HTR-8/SVneo (cell line): ENCODE measurements at regions not wholly inside any gene's neighbourhood (a gene's known extent, or its start where the extent isn't known, plus 50 kb on each side); places are given as distances from the start of the nearest gene placed in this dataset.
"Not testable (repeated sequence)": the region's sequence is repeated elsewhere in the genome, so short reads cannot be mapped to it uniquely, and the experiment has no call there.

Source experiments
- DNase-seq: peaks from one replicate; pipeline ENCODE4 v3.0.0; 2011; ENCODE audit warnings: low spot score, mixed read lengths; ENCODE audit not compliant: insufficient read length
- FAIRE-seq: peaks from 2 replicates; lab custom pipeline; 2011; peaks lifted over from hg19 to GRCh38; lab: Jason Lieb, UNC

DNA sequence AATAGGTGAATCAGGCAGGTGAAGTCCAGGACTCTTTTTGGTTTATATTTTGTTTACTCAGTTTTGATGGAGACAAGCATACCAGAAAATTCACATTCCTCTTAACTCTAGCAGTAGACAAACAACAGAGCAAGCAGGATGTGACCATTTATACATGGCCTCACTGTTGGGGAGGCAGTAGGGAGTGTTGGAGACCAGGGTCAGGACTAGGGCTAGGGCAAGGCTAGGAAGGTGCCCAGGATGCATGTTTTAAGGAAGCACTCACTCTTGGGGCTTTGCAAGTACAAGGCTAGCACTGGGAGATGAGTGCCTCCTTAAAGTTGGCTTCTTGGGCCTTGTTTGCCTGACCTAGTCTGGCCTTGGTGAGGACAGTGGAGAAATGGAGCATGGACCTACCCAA lies 84.5 kb upstream of the PLGLB2 start:
- peak; percentile 80 for FAIRE-seq
- not testable (repeated sequence) for DNase-seq

DNA sequence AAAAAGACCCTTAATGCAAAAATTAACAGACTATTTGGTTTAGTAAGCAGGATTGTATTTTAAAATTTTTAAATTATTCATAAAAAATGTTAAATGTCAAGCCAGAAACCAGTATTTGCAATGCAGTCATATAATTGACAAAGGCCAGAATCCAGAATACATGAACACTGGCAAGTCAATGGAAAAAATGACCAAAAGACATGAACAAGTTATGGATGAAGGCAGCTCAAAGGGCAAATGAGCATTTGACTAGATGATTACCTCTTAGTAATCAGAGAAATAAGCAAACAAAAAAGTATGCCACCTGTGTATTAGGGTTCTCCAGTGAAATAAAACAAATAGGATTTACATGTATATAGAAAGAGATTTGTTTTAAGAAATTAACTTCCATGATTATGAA lies 80.9 kb upstream of the PLGLB2 start:
- not testable (repeated sequence) for FAIRE-seq, DNase-seq

DNA sequence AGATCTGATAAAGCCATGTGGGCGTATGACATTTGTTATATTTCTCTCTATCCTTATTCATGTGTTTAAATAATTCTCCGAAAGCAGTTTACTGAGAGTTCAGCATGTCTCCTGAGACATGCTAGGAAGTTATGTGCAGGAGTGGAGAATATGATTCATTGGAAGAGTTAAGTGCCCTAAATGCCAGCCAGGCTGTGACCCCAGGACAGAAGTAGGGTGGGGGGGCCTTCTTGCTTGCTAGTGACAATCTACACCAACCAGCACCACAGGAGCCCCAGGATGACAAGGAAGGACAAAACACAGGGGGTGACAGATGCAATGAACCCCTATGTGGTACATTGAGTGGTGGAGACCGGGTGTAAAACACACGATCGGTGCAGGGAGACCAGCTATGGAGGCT lies 79.5 kb upstream of the PLGLB2 start:
- peak; percentile 73 for FAIRE-seq
- DNase-seq = not testable (repeated sequence)

DNA sequence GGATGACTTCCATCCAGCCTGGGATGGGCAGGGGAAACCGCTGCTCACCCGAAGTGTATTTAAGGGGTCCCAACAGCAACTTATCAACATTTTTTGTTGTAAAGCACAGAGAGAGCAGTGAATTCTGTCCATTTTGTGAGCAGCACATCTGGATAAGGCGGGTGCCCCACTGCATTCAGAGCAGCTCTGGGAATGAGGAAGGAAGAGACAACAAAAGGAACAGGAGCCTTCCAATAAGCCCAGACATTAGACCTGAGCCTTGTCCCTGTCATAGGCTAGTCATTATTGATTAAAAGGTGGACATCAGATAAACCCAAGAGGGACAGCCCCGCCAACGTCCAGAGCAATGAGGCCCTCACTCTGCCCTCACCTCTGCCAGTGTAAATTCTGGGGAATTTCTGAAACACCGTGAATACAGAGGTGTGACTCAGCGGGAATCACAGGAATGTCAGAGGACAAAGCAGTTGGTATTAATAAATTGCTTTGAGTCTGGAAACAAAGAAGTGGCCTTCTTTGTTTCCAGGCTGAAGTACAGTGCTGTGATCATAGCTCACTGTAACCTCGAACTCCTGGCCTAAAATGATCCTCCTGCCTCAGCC lies 78.2 kb upstream of the PLGLB2 start:
- DNase-seq = not testable (repeated sequence)
- FAIRE-seq = peak; percentile 54

DNA sequence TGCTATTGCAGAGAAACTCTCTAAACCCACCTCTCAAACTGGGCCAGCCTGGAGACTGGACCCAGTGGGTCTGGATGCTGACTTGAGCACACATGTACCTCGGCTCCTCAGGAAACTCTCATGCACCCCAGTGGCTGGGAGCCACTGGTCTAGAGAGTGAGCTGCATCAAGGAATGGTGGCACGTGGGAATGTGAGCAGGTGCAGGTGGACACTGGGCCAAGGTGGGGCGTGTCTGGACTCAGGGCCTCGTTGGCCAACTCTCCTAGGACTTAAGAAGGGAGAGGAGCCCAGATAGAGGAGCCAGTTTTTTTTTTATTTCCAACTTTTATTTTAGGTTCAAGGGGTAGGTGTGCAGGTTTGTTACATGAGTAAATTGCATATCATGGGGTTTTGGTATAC lies 75.5 kb upstream of the PLGLB2 start:
- DNase-seq, FAIRE-seq: not testable (repeated sequence)

DNA sequence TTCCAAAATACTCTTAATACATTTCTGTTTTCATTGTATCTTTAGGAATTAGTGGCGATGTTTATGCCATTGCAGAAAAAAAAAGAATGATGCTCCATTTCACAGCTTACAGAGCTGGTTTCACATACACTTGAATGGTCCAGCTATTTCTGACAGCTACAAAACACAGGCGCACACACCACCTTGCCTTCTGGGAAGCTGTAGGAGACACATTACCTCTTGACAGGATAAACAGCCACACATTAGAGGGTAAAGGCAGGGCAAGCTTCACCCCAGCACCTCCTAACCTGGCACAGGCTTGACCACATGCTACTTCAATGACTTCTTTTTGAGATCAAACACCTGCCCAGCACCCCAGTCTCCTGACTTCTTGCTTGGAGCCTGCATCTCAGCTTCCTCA lies 73.2 kb upstream of the PLGLB2 start:
- not testable (repeated sequence) for DNase-seq, FAIRE-seq

DNA sequence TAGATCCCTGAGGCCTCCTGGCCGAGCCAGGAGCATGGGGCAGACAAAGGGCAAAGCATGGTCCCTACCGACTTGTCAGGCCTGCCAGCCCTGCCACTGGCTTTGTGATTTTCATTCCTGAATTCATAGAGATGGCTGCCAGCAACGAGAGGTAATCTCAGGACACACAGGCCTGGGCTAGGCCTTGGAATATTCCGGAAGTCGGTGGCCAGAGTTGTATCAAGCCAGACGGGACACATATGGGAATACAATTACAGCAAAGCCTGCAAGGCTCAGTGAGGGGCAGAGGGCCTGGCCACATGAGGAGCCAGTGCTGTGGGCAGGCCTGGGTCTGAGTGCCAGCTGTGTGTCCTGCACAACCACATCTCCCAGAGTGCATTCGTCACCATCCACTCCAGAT lies 72.4 kb upstream of the PLGLB2 start:
- FAIRE-seq, DNase-seq: not testable (repeated sequence)

DNA sequence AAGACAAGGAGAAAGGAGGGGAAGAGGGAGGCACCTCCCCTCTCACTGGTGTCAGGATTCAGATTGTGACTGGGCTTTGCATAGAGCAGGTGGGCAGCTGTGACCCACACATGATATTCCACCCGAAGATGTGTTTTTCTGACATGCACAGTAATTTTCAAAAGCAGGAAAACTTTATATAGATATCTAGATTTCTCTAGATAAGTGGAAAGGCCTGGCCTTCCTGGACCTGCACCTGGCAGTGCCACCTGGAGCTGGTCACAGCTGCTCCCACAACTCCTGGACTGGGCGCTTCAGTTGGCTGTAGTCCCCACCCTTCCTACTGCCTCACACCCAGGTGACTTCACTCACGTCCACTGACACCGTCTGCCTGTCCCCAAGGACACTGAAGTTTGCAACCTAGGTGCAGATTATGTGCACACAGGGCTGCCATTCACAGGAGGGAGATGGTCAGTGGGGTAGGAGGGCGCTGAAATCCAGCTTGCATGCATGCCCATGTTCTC lies 70.4 kb upstream of the PLGLB2 start:
- peak; percentile 80 for FAIRE-seq
- DNase-seq = not testable (repeated sequence)

DNA sequence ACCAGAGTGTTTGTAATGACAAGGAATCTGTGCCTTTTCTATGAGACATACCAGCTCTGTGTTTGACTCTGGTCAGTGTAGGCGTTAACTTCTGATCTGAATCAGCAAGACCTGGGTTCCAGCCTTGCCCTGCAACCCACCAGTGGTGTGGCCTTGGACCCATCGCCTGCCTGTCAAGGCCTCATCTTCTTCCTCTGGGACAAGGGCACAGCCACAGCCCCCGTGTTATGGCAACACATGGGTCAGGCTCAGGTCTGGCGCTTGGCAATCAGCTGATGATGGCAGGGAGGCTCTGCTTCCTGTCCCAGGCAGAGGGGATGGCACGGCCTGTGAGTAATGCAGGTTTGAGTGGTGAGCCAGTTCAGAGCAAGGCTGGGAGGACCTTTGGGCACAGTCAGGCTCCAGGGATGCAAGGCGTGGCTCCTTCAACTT lies 69.1 kb upstream of the PLGLB2 start:
- FAIRE-seq = peak; percentile 95
- not testable (repeated sequence) for DNase-seq

DNA sequence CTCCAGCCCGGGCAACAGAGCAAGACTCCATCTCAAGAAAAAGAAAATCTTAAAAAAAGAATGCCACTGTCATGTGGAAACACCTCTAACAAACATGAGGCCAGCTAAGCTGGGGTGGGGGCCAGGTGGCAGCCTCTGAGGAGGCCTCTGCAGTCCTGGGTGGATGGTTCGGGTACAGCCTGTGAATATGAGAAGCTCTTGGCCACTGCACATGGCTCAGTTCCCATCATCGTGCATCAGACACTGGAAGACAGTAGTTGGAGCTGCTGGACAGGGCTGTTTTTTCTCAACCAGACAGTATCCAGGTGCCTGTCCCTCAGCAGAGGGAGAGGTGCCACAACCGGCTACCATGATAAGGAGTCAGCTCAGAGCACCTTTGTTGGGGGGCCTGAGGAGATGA lies 67.9 kb upstream of the PLGLB2 start:
- FAIRE-seq, DNase-seq: not testable (repeated sequence)

DNA sequence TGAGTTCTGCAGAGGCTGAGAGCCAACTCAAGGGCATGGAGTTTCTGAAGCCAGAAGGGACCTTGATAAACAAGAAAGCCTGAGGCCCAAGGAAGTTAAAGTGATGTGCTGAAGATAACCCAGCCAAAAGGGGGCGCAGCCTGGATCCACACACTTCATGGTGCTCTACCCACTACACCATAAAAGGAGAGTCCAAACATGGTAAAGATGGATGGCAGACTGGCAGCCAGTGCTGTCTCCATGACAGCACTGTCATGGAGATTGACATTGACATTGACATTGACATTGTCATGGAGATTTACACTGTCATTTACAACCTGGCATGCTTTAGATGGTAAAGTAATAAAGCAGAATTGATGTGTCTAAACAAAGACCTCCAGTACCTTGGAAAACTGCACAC lies 67.2 kb upstream of the PLGLB2 start:
- DNase-seq = not testable (repeated sequence)
- peak; percentile 74 for FAIRE-seq

DNA sequence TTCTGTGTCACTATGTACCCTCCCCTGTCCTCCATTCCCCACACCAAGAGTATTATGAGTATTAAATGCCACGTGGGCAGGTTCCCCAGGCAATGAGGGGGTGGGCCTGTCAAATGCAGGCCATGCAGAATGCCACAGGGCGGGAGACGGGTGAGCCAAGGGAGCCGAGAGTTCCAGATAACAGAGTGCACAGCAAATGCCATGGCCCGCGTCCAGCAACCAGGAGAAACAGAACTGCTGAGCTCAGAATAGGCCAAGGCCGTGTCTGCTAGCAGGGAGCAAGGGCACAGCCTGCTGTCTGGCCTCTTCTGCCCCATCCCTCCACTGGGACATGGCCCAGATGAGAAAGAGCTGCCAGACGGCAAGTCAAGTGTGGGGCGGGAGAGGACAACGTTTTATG lies 64.4 kb upstream of the PLGLB2 start:
- DNase-seq = not testable (repeated sequence)
- peak; percentile 83 for FAIRE-seq

DNA sequence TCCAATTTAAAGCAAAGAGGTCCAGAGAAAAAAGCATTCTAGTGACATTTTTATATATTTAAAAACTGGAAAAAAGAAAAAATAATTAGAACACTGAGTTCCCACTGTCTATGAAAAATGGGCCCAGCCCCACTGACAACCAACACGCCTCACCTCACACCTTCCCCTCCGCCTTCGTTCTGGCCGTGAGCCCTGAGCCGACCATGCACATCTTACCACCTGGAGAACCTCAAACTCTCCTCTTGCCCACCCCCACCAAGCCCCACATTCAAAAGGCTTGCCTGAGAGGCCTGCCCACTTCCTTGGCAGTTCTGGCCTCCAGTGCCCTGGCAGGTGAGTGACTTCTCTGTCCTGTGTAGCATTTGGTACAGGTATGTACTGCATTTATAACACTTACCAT lies 63.9 kb upstream of the PLGLB2 start:
- not testable (repeated sequence) for FAIRE-seq, DNase-seq

DNA sequence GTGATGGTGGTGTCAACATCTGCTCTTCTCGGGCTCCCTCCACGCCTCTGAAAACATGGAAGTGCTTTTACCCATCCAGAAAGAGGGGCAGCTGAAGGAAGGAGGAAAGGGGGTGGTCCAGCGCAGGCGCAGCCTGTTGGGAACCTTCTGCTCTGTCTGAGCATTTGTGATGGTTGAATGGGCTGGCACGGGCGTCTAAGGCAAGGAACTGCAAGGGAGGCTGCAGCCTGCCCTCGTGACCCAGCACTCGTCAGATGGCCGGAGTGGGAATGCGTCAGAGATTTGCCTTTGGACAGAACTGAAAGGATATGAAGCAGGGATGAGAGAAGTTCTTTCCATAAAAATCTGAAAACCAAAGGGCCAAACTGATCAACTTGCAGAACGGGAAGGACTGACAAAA lies 62.3 kb upstream of the PLGLB2 start:
- not testable (repeated sequence) for FAIRE-seq, DNase-seq

DNA sequence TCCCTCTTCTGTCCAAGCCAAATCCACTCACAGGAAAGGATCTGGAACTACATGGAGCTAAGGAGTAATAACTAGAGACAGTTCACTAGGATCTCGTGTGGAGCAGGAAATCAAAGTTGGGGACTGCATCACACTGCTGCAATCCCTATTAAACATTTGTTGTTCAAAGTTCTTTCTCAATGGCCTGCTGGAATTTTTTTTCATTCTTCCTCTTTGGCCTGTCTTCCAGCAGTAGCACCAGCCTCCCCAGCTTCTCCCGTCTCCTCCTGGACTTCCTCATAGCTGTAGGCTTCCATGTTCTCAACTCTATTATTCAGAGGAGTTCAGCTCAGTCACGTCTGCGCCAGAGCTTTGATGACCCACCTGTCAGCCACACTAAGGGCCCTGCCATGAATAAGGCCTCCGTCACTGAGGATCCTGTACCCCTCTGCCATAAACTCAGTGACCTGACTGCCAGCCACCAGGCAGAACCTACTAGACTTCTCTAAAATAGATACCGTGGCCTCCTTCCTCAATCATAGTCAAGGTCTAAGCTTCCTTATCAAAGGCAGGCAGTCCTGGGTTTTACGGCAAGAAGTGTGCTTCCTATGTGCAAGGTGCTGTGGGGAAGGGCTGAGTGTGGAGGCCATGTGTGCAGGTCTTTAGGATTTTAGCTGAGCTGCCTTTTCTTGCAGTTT lies 60.9 kb upstream of the PLGLB2 start:
- not testable (repeated sequence) for FAIRE-seq, DNase-seq

DNA sequence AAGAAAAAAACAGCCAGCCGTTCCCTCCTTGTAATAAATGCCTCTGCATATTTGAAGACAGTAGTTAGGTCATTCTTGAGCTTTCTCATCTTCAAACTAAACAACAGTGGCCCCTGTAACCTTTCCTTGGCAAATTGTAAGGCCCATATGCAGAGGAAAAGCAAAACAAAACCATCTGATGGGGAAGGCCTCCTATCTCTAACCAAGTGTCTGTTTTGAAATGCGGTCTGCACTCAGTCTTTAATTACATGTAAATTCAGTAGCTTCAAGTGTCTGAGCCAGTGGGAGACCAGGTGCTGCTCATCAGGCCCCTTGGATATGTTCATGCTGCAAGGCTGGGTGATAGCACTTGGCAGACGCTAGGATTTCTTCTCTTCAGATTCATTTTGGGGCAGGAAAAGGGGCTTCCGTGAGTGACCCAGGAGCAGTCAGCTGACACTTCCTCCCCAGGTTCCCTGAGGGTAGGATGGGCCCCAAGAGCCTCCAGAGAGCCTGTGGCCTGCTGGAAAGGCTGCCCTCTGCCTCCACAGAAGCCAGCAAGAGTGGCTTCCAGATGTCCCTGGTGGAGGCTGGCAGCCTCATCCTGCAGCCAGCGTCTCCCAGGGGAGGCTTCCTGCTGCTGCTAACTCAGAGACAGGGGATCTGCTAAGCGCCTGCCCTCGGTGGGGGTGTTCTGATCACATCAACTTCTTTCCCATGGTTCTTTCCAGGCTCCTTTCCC lies 60.2 kb upstream of the PLGLB2 start:
- not testable (repeated sequence) for DNase-seq, FAIRE-seq

DNA sequence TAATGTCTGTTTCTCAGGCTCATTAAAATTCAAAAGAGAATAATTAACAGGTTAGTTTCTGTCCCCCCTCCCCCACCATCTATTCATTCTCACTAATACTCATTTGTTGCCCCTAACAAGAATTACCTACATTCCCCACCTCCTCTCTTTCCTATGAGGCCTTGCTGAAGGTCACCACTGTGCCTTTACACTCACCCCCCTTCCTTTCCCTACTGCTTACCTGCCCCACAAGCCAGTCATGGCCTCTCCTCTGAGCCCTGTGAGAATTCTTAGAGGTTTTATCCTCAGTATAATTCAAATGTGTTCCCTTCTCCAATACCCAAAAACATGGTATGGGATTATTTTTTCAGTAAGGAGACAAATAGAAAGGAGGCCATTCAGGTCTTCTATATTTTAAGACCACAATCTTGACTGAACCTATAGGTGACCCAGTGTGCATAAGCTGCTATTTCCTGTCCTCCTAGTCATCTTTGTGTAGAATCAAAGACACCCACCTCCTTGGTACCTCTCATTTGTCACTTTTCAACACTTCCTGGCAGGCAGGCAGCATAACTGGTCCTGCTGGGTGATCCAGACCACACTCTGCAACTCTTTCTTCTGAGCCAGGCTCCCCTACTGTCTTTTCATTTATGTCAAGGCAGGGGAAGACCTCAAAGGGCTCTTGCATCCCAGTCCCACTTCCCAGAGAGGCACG lies 55.8 kb upstream of the PLGLB2 start:
- not testable (repeated sequence) for FAIRE-seq, DNase-seq

DNA sequence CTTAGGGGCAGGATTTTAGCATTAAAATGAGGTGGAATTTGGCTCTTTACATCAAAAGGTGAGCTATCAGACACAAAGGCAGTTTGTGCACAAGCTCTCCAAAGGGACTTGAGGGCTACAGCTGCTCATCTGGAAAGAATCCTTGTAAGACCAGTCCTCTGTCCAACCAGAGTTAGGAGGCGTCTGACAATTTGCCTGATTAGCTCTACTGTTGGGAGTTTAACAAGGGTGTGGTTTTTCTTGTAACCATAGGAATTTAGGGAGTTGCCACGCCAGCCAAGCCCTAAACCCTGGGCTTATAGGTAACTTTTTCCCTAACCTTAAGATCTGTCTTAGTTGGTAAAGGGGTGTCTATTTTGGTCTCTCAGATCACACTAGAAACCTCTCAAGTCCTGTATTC lies 55.0 kb upstream of the PLGLB2 start:
- not testable (repeated sequence) for DNase-seq

DNA sequence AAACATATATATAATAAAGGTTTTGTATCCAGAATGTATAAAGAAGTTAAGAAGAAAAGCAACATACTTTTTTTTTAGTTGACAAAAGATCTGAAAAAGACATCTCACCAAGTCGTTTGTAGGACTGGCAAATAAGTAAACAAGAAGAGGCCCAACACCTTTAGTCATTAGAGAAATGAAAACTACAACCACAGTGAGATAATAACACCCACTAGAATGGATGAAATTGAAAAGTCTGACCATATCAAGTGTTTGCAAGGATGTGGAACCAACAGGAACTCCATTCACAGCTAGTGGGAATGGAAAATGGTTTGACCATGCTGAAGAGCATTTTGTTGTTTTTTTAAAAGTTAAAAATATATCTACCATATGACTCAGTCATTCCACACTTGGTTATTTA lies 54.0 kb upstream of the PLGLB2 start:
- not testable (repeated sequence) for DNase-seq, FAIRE-seq

More for the DNA sequence above, 55.0 kb upstream of the PLGLB2 start:
- not testable (repeated sequence) for FAIRE-seq
